ENCODE measurements at regions not wholly inside any gene's neighbourhood (a gene's known extent, or its start where the extent isn't known, plus 50 kb on each side); places are given as distances from the start of the nearest gene placed in this dataset.

GRCh38 chr2:147232225-147232669 lies 612.6 kb upstream of the ACVR2A start:
- intact Hi-C loops (cut with DNase I, micrococcal nuclease), result no loop called here
- no peaks in the 10 kb centered on the region for H3K36me3 ChIP-seq (ENCODE audit: low read depth)
- no peaks in the 10 kb centered on the region for H3K4me1 ChIP-seq (ENCODE audit: low read depth)
- no peak for DNase-seq
- no peak overlapping the region for H3K4me3 ChIP-seq
- no peaks in the 10 kb centered on the region for H3K9me3 ChIP-seq
- ATAC-seq, result no peak
- no peak for TF ChIP-seq CTCF (IDR thresholded peaks at IDR 0.05)

- Histone ChIP-seq H3K36me3 (ENCODE audit: low read depth) (no peaks in the 10 kb centered on the region), H3K4me3 (no peak overlapping the region), H3K4me1 (ENCODE audit: low read depth) (no peaks in the 10 kb centered on the region), H3K9me3 (no peaks in the 10 kb centered on the region)
- DNase-seq, result no peak
- intact Hi-C loops (cut with DNase I, micrococcal nuclease), result no loop called here
- ATAC-seq, result no peak
- TF ChIP-seq CTCF (IDR thresholded peaks at IDR 0.05), result no peak
Measured at GRCh38 chr2:147231607-147232006, 613.2 kb upstream of the ACVR2A start.

GRCh38 chr2:147231081-147231480 lies 613.7 kb upstream of the ACVR2A start:
- no peak overlapping the region for H3K4me3 ChIP-seq
- TF ChIP-seq CTCF (IDR thresholded peaks at IDR 0.05), result no peak
- H3K36me3 ChIP-seq (ENCODE audit: low read depth), result no peaks in the 10 kb centered on the region
- ATAC-seq (no peak), DNase-seq (no peak)
- intact Hi-C loops (cut with DNase I, micrococcal nuclease), result no loop called here
- no peaks in the 10 kb centered on the region for H3K9me3 ChIP-seq
- H3K4me1 ChIP-seq (ENCODE audit: low read depth), result no peaks in the 10 kb centered on the region

GRCh38 chr2:147227313-147227712 lies 617.5 kb upstream of the ACVR2A start:
- DNase-seq, result no peak
- H3K4me1 ChIP-seq (ENCODE audit: low read depth), result no peaks in the 10 kb centered on the region
- ATAC-seq, result no peak
- H3K4me3 ChIP-seq, result no peak overlapping the region
- TF ChIP-seq CTCF (IDR thresholded peaks at IDR 0.05), result no peak
- H3K9me3 ChIP-seq, result no peaks in the 10 kb centered on the region
- intact Hi-C loops (cut with DNase I, micrococcal nuclease), result no loop called here
- no peaks in the 10 kb centered on the region for H3K36me3 ChIP-seq (ENCODE audit: low read depth)

GRCh38 chr2:147224070-147224469 lies 620.8 kb upstream of the ACVR2A start:
- Histone ChIP-seq H3K9me3 (no peaks in the 10 kb centered on the region), H3K36me3 (ENCODE audit: low read depth) (no peaks in the 10 kb centered on the region), H3K4me1 (ENCODE audit: low read depth) (no peaks in the 10 kb centered on the region), H3K4me3 (no peak overlapping the region)
- ATAC-seq, result no peak
- no peak for TF ChIP-seq CTCF (IDR thresholded peaks at IDR 0.05)
- no peak for DNase-seq
- intact Hi-C loops (cut with DNase I, micrococcal nuclease), result no loop called here

- Histone ChIP-seq H3K4me3 (no peak overlapping the region), H3K36me3 (ENCODE audit: low read depth) (no peaks in the 10 kb centered on the region), H3K9me3 (no peaks in the 10 kb centered on the region), H3K4me1 (ENCODE audit: low read depth) (no peaks in the 10 kb centered on the region)
- DNase-seq (no peak), ATAC-seq (no peak)
- intact Hi-C loops (cut with DNase I, micrococcal nuclease), result no loop called here
- TF ChIP-seq CTCF (IDR thresholded peaks at IDR 0.05), result no peak
Measured at GRCh38 chr2:147223553-147224060, 621.2 kb upstream of the ACVR2A start.

Measured in mucosa of descending colon (tissue), 3 donors.